ENCODE measurements at regions not wholly inside any gene's neighbourhood (a gene's known extent, or its start where the extent isn't known, plus 50 kb on each side); places are given as distances from the start of the nearest gene placed in this dataset.
"Not testable (repeated sequence)": the region's sequence is repeated elsewhere in the genome, so short reads cannot be mapped to it uniquely, and the experiment has no call there.

- not testable (repeated sequence) for DNase-seq (ENCODE audit: low read depth)
Observed at GRCh38 chr2:87610974-87611373, 136.9 kb upstream of the PLGLB2 start.

- DNase-seq (ENCODE audit: low read depth): not testable (repeated sequence)
Observed at GRCh38 chr2:87611416-87611815, 136.5 kb upstream of the PLGLB2 start.

- DNase-seq (ENCODE audit: low read depth): not testable (repeated sequence)
Observed at GRCh38 chr2:87611956-87612355, 135.9 kb upstream of the PLGLB2 start.

- DNase-seq (ENCODE audit: low read depth): not testable (repeated sequence)
Observed at GRCh38 chr2:87614829-87615434, 133.0 kb upstream of the PLGLB2 start.

GRCh38 chr2:87619121-87619520 lies 128.8 kb upstream of the PLGLB2 start:
- not testable (repeated sequence) for DNase-seq (ENCODE audit: low read depth)

- not testable (repeated sequence) for DNase-seq (ENCODE audit: low read depth)
Observed at GRCh38 chr2:87621139-87621538, 126.7 kb upstream of the PLGLB2 start.

- DNase-seq (ENCODE audit: low read depth): not testable (repeated sequence)
Observed at GRCh38 chr2:87622720-87623119, 125.2 kb upstream of the PLGLB2 start.

- DNase-seq (ENCODE audit: low read depth): peak; percentile 90
Observed at GRCh38 chr2:87629491-87630458, 118.1 kb upstream of the PLGLB2 start.

GRCh38 chr2:87630892-87631291 lies 117.0 kb upstream of the PLGLB2 start:
- not testable (repeated sequence) for DNase-seq (ENCODE audit: low read depth)

GRCh38 chr2:87631402-87631801 lies 116.5 kb upstream of the PLGLB2 start:
- DNase-seq (ENCODE audit: low read depth): not testable (repeated sequence)

- not testable (repeated sequence) for DNase-seq (ENCODE audit: low read depth)
Observed at GRCh38 chr2:87633287-87633963, 114.5 kb upstream of the PLGLB2 start.

- DNase-seq (ENCODE audit: low read depth): not testable (repeated sequence)
Observed at GRCh38 chr2:87634106-87634505, 113.8 kb upstream of the PLGLB2 start.

GRCh38 chr2:87634971-87635650 lies 112.8 kb upstream of the PLGLB2 start:
- not testable (repeated sequence) for DNase-seq (ENCODE audit: low read depth)

- DNase-seq (ENCODE audit: low read depth): not testable (repeated sequence)
Observed at GRCh38 chr2:87636246-87636645, 111.6 kb upstream of the PLGLB2 start.

- not testable (repeated sequence) for DNase-seq (ENCODE audit: low read depth)
Observed at GRCh38 chr2:87636735-87637134, 111.2 kb upstream of the PLGLB2 start.

- peak; percentile 45 for DNase-seq (ENCODE audit: low read depth)
Observed at GRCh38 chr2:87637249-87637990, 110.5 kb upstream of the PLGLB2 start.

GRCh38 chr2:87638114-87638807 lies 109.6 kb upstream of the PLGLB2 start:
- DNase-seq (ENCODE audit: low read depth): not testable (repeated sequence)

GRCh38 chr2:87638872-87639271 lies 109.0 kb upstream of the PLGLB2 start:
- DNase-seq (ENCODE audit: low read depth): not testable (repeated sequence)

GRCh38 chr2:87639801-87640440 lies 108.0 kb upstream of the PLGLB2 start:
- not testable (repeated sequence) for DNase-seq (ENCODE audit: low read depth)

All from iris pigment epithelial cell (primary cell).